ENCODE measurements at regions not wholly inside any gene's neighbourhood (a gene's known extent, or its start where the extent isn't known, plus 50 kb on each side); places are given as distances from the start of the nearest gene placed in this dataset.

DNA sequence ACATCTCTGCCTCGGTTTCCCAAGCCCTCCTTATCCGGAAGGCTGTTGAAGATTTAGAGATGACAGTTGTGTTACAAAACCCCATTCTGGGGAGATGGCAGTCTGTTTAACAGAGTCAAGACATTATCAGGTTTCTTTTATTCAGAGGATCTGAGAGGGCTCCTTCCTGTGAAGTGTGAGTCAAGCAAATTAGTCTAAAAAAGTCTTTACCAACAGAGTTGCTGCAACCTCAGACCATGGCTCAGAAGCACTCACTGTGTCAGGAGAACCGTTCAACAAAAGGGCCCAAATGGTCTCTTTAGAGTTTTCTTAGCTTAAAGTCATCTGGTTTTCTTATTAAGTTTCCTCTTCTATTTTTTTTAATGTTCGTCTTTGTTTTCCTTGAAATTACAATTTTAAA, 717.8 kb downstream of the EPM2A start:
- no peak for TF ChIP-seq EZH2 (IDR thresholded peaks at IDR 0.05)
- no peak for TF ChIP-seq POLR2AphosphoS5 (IDR thresholded peaks at IDR 0.05; ENCODE audit: borderline replicate concordance, low read depth, low read length)

Measured in SK-N-MC (cell line).